GM21723 (cell line): ENCODE measurements at regions not wholly inside any gene's neighbourhood (a gene's known extent, or its start where the extent isn't known, plus 50 kb on each side); places are given as distances from the start of the nearest gene placed in this dataset.

ENCODE experiments used
- ATAC-seq: cut with Tn5 transposase; IDR thresholded peaks from one replicate; pipeline ENCODE4 v1.9.1; 2021; ENCODE audit warnings: mild to moderate bottlenecking, moderate library complexity; ENCODE audit not compliant: unreplicated experiment

DNA sequence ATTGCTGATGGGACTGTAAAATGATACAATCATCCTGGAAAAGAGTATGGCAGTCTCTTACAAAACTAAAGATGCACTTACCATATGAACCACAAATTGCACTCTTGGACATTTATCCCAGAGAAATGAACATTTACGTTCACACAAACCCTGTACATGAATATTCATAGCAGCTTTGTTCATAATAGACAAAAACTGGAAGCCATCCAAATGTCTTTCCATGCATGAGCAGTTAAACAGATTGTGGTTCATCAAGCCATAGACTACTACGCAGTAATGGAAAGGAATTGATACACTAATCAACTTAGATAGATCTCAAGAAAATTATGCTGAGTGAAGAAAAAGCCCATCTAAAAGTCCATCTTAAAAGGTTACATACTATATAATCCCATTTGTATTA, 156.1 kb upstream of the SLC39A10 start:
- no peak for ATAC-seq

DNA sequence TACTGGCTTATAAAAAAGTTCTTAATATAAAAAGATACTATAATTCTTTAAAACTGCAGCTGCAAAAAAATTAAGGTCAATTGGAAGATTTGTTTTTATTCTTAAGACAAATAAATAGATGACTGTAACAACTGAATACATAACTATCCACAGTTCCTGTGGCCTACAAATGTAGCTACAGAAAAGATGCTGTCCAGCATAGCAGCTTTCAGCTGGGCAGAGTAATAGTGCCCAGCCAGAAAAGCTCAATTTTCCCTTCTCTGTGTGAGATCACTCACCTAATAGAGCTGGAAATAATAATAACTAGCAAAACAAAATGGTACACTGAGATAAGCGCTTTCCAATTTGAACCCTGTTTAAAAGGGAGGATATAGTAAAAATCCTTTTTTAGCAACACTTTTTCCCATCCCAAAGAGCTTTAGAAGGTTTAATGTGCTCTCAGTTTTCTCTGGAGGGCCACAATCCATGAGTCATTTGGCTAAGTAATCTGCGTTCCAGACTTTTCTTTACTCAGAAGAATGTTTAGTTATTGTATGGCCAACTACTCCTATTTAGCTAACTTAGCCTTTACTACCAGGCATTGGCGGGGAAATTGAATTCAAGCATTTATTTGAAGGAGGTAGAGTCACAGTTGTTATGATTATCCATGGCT, 158.1 kb upstream of the SLC39A10 start:
- ATAC-seq: no peak

DNA sequence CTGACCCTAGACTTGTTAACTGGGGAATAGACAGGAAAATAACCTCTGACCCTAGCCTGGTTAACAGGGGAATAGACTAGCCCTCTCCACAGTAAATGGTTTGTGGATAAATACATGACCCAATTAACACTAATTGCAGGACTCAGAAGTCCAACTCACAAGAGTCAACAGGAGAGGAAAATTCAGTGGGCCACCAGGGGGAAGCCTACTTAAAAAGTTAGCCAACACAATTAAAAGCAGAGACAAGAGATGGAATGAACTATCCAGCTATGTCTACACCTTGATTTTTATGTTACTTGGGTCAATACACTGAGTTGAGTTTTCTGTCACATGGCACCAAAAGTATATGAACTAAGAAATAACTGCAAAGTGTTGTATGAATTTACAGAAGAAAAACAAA, 158.8 kb upstream of the SLC39A10 start:
- peak; percentile 77 for ATAC-seq

DNA sequence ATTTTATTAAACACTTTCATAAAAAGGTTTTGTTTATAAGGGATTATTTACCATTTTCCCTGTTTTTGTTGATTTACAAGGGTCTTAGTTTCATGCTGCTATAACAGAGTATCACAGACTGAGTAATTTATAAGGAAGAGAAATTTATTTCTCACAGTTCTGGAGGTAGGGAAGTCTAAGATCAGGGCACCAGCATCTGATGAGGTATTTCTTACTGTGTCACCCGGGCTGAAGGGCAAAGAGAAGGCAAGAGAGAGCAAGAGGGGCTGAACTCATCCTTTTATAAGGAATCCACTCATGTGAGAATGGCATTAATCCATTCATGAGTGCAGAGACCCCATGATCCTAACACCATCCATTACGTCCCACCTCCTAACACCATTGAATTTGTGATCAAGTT, 160.0 kb upstream of the SLC39A10 start:
- ATAC-seq: no peak

DNA sequence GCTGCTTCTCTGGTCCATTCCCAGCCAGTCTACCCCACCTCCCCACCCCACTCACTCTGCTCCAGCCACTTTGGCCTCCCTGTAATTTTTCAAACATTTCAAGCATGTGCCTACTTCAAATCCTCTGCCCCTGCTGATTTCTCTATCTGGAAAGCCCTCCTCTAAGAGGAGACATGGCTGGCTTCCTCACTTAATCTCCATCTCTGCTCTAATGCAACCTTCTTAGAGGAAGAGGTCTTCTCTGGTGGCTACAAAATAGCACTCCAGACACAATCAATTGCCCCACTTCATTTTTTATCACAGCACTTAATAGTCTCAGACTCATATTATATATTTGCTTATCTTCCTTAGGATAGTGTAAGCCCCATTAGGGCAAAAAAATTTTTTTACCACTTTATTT, 161.1 kb upstream of the SLC39A10 start:
- ATAC-seq: no peak

DNA sequence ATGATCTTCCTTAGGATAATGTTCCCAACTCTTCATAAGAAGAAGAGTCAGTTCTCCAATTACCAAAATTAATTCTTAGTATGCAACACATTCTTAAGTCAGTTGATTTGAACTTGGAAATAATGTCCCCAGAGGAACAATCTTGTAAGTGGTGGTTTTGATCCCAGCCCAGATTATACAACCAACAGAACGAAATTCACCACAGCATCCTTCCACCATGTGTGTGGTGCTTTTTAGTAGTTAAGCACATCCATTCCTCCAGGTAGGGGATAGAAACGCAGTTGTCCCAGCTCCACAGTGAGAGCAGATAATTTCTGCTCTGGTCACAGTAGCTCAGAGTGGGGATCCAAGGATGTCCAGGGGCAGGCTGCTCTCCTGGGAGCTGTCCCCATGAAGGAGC, 161.7 kb upstream of the SLC39A10 start:
- no peak for ATAC-seq

DNA sequence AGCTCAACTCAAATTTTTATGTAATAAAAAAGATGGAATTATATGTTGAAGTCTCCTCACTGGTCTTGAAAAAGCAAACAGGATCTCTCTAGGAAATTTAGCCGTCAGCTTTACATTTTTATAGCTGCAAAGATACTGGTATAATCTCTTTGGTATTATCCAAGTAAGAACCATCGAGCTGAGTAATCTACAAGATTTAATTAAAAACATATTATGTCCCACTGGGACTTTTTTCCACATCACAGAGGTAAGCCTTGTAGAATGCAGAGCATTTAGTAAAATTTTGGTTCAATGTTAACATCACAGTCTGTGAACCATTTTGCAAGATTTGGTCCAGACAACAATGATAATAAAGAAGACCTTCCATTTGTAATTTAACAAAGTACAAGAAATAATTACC, 162.6 kb upstream of the SLC39A10 start:
- ATAC-seq: no peak

DNA sequence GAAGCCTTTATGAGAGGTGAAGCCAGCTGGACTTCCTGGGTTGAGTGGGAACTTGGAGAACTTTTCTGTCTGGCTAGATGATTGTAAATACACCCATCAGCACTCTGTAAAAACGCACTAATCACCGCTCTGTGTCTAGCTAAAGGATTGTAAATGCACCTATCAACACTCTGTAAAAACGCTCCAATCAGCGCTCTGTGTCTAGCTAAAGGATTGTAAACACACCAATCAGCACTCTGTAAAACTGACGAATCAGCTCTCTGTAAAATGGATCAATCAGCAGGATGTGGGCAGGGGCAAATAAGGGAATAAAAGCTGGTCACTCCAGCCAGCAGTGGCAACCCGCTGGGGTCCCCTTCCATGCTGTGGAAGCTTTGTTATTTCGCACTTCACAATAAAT, 163.6 kb upstream of the SLC39A10 start:
- no peak for ATAC-seq

DNA sequence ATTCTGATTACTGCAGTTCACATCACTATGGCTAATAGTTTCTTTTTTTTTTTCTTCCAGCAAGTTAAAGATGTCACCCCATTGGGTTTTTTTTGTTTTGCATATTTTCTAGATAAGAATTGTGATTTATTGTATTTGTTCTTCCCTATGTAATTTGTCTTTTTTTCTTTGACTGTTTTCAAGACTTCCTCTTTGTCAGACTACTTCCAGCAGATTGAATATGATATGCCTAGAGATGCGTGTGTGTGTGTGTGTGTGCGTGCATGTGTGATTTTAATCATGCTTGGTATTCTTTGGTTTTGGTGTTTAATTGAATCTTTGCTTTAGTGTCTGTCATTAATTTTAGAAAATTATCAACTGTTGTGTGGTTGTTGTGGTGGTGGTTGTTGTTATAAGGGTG, 166.7 kb upstream of the SLC39A10 start:
- ATAC-seq: no peak

DNA sequence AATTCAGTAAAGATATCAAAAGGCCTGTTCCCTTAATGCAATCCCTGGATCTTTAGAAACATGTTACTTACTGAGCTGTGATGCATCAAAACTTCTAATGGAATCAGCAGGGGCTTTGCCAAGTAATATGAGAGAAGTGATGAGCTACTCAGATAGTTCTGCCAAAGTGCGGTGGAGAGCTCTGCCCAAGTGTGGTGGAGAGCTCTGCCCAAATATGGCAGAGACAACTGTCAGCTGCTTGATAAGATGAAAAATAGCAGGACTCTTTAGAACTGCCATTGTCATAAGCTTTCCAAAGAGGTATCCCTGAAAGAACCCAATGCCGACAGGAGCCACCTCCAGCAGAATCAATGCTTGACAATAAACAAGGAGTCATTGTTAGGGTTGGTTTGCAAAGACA, 167.9 kb upstream of the SLC39A10 start:
- no peak for ATAC-seq

DNA sequence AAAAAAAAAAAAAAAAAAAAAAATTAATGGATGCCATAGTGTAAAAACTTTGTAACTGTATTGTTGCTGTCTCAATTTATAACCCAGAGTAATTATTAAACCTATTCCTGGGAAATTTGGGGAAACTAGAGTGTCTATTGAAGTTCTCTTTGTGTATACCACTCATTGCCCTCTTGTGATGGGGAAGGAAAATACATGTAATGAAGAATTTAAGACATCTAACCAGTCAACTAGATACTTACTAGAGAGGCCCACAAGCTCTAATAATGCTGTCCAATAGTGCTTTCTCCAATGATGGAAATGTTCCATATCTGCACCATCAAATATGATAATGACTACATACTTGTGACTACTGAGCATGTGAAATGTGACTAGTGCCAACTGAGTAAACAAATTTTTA, 168.5 kb upstream of the SLC39A10 start:
- no peak for ATAC-seq

DNA sequence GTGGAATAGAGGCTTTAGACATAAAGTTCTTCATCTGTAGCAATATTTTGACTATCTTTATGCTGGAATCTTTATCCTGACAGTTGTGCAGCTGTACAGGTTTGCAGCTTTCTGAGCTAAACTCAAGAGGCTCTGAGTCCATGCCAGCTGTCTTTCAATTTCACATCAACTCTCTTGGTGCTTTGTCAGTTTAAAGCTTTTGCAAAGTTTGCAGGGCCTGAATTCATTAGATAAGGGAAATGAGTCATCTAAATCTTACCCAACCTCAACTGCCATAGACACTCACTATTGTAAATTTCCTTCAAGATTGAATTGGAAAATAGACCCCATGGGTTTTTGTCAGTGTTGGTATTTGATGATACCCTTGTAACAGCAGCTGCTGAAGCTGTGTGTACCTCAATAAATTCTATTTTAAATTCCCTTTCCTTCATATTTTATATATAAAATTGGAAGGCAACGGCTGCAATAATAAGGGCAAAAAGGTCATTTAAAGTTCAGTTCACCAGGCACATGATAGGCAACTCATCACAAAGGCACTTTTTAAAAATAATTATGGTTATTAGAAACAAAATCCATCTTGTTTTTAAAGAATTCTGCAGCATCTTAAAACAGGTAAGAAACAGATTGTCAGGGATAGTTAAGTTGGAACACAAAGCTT, 169.9 kb upstream of the SLC39A10 start:
- ATAC-seq: peak; percentile 88

DNA sequence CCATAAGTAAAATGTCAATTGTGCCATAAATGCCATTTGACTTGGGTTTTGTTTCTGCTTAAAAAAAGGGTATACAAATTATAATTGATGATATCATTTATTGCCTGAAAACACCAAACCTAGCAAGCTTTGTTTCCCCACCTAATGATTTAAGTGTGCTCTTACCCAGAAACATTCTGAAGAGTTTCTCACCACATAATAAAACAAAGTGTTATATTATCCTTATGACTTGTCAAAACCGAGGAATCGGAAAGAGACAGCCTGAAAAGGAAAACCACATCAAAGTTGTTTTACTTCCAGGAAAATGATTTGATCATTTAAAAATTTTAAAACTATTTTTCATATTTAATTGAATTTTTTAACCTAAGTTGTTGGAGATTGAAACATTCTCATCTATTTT, 170.5 kb upstream of the SLC39A10 start:
- ATAC-seq: no peak

DNA sequence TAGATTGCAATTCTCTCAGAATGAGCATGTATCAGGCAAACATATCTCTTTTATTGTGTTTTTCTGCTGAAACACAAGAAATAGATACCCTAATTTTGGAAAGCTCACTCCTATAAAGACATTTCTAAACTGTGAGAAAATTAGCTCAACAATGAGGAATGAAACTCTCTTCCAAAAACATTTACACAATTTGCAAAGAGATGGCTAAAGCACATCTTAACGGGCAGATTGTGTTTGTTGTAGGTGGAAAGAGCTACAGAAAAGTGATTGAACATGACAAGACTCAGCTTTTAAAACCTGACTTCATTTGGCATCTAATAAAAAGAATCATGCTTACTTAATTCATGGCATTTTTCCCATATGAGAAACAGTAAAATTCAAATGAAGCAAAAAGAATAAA, 175.0 kb upstream of the SLC39A10 start:
- no peak for ATAC-seq

DNA sequence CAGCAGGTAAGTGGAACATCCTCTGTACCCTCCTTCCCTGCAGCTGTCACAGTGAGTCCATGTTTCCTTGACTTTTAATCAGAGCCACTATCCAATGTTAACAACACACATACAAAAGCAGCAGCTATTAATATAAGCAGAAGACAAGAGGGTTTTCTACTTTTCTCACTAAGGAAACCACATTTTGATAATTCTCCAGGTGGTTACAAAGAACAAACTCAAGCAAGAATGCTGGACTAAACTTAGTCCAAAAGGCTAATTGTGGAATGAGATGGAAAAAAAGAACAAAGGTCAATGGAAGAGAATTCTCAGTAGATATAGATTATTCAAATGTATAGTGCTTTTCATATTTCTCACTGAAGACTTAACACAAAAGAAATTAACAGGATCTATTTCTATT, 176.9 kb upstream of the SLC39A10 start:
- no peak for ATAC-seq

DNA sequence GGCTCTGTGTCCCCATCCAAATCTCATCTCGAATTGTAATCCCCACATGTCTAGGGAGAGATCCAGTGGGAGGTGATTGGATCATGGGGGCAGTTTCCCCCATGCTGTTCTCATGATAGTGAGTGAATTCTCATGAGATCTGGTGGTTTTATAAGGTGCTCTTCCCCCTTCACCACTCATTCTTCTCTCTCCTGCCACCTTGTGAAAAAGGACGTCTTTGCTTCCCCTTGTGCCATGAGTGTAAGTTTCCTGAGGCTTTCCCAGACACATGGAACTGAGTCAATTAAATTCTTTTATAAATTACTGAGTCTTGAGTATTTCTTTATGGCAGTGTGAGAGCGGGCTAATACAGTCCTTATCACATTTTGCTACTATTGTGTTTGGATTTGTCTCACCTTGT, 177.6 kb upstream of the SLC39A10 start:
- ATAC-seq: no peak

DNA sequence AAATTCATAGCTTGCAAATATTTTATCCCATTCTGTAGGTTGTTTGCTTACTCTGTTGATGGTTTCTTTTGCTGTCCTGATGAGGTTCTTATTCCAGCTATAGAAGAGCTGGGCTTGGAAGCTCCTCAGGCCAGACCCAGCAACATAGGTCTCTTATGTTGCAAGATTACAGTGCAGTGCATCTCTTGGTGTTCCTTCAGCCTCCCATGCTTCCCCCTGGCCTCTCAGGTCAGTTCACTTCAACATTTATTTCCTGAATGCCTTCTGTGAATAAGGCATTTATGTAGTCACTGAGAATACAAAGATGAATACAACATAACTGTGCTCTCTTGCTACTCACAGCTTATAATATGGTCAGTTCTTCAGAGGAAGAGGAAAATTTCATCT, 179.0 kb upstream of the SLC39A10 start:
- ATAC-seq: no peak

DNA sequence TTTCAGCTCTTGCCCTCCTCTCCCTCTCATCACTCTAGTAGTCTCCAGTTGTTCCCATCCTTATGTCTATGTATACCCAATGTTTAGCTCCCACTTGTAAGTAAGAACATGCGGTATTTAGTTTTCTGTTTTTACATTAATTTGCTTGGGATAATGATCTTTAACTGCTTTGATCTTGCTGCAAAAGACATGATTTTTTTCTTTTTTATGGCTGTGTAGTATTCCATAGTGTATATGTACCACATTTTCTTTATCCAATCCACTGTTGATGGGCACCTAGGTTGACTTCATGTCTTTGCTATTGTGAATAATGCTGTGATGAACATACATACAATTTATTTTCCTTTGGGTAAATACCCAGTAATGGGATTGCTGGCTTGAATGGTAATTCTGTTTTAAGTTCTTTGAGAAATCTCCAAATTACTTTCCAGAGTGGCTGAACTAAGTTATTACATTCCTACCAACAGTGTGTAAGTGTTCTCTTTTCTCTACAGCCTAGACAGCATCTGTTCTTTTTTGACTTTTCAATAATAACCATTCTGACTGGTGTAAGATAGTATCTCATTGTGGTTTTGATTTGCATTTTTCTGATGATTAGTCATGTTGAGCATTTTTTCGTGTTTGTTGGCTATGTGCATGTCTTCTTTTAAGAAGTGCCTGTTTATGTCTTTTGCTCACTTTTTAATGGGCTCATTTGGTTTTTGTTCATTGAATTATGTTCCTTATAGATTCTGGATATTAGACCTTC, 179.6 kb upstream of the SLC39A10 start:
- no peak for ATAC-seq

DNA sequence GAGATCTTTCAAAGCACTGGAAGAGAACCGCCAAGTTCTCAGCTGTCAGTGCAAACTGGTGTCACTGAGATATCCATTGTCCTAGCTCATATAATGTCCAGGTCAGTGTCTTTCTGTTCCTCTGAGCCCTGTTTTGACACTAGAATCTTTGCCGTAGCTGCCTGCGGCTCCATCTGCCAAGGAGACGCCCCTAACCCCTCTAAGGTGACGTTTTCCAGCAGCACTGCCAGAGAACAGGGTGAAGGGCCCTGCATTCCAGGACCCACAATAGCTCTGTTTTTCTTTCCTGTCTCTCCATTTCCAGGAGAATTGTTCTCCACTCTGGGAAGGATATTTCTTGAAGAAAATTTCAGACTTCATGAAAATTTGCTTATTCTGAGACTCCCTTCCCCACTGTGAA, 181.7 kb upstream of the SLC39A10 start:
- ATAC-seq: no peak

DNA sequence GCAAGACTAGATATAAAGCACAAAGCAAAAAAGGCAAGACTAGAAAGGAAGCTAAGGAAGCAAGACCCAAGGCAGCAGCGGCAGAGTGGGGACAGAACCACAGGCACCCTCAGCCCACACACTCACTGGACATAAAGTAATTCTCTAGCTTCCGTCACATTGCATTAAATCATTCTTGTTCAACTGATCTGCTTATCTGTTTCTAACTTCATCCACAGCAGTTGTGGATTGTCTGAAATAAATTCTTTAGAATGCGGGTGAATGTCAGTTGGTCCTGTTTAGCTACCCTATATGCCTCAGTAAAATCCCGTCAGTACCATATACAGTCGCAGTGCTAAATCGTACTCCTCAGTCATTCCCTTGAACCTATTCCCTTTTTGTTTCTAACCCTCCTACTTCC, 183.2 kb upstream of the SLC39A10 start:
- ATAC-seq: no peak

DNA sequence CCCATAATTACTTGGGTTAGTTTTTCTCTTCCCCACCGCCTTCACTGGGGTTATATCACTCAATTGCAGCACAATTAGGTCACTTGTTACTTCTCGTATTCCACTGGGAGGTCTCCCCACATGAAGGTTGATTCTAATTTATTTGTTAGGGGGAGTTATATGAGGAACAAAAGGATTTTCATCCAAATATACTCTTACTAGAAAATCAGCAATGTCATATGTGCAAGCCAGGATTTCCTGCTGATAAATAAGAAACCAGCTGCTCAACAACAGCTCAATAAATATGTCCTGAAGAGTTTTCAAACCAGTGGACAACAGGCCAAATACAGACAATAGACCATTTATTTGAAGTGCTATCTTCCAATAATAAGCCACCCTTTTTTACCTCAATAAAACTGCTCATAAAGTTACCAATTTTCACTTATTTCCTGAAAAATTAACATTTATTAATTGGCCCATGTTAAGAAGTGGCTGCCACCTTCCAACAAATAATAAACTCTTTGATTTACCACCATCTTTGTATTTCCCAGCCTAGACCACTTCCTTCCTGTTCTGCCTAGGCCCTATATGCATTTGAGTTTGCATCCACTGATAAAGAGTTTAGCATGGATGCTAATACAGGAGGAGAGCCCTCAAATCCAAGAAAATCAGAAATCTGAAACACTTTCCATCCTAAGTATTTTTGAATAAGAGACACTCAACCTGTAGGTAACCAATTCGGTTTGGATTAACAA, 184.4 kb upstream of the SLC39A10 start:
- ATAC-seq: no peak

DNA sequence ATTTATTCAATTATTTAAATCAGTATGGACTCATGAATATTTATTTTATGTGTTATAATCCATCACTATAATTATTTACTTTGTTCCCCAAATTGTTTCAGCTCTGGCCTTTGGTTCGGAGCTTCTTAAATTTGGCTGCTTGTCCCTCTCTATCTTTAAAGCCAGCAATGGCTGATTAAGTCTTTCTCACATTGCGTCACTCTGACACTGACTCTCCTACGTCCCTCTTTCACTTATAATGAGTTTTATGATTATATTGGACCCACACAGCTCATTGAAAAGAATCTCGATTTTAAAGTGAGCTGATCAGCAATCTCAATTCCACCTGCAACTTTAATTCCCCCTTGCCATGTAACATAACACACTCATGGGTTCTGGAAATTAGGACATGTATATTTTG, 185.2 kb upstream of the SLC39A10 start:
- no peak for ATAC-seq
